Fibroblast of skin of abdomen (primary cell): ENCODE measurements at regions not wholly inside any gene's neighbourhood (a gene's known extent, or its start where the extent isn't known, plus 50 kb on each side); places are given as distances from the start of the nearest gene placed in this dataset.

Experiments used
- DNase-seq: peaks from one replicate; pipeline ENCODE4 v3.0.0-alpha.2; 2013

GRCh38 chr11:121790430-121790829 is 325.6 kb downstream of the BLID start:
- no peak for DNase-seq

DNA sequence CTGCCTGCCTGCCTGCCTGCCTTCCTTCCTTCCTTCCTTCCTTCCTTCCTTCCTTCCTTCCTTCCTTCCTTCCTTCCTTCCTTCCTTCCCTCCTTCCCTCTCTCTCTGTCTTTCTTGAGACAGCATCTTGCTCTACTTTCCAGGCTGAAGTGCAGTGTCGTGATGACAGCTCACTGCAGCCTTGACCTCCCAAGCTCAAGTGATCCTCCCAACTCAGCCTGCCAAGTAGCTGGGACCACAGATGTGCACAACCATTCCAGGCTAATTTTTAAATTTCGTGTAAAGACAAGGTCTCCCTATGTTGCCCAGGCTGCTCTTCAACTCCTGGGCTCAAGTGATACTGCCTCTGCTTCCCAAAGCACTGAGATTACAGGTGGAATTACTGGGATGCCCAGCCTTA is 328.2 kb upstream of the SORL1-AS1 start:
- no peak for DNase-seq

DNA sequence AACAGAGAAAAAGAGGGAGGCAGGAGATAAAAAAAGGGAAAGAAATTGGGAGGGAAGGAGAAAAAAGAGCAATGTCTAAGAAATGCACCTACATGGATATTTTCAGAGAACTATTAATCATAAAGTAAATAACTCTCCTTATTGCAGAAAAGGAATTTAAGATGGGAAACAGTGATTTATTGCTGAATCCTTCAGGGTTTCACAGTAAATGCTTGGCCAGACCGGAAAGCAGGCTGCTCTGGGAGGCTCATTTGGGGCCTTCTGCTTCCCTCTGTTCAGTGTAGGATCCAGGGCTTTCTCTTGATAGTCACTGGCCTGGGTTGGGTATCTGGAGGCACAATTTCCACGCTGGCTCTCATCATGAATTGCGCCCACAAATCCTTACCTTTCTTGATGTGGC is 324.3 kb upstream of the SORL1-AS1 start:
- DNase-seq = peak; percentile 73

GRCh38 chr11:121775276-121775675 is 322.5 kb upstream of the SORL1-AS1 start:
- DNase-seq = no peak

DNA sequence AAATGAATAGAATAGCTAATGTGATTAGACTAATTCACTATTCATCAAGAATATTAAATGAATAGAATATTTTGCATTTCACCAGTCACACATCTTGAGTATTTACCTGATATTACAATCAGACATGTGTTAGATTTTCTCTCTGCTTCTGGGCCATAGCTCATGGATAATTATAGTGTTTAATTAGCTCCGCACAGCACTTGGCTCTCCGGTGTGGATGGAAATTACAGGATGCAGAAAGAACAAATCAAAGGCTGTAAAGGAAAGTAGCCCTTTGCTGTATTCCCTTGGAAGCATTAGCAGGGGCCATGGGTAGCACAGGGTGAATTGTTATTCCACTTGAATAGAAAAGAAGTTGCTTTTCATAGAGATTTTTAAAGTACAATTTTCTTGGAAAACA is 320.3 kb upstream of the SORL1-AS1 start:
- no peak for DNase-seq

GRCh38 chr11:121770939-121771595 is 318.3 kb upstream of the SORL1-AS1 start:
- DNase-seq = no peak

DNA sequence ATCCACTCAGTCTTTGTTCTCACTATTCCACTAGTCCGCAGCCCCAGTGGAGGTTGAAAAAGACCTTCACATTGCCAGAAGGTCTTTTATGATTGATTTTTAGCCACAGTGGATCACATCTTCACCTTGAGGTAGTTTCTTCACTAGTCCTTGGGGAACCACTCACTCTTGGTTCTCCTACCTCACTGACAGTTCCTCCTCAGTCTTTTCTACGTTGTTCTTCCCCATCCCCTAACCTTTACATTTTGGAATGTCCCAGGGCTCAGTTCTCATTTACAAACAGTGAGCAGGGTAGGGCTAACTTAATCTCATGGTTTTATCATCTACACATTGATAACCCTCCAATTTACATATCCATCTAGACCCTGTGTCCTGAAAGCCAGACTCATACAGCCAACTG is 316.4 kb upstream of the SORL1-AS1 start:
- no peak for DNase-seq

- DNase-seq = peak; percentile 14
These were observed 314.7 kb upstream of the SORL1-AS1 start for GRCh38 chr11:121767433-121767832.

- no peak for DNase-seq
These were observed 314.2 kb upstream of the SORL1-AS1 start for GRCh38 chr11:121766991-121767390.

- DNase-seq = no peak
These were observed 313.4 kb upstream of the SORL1-AS1 start for GRCh38 chr11:121766166-121766565.

DNA sequence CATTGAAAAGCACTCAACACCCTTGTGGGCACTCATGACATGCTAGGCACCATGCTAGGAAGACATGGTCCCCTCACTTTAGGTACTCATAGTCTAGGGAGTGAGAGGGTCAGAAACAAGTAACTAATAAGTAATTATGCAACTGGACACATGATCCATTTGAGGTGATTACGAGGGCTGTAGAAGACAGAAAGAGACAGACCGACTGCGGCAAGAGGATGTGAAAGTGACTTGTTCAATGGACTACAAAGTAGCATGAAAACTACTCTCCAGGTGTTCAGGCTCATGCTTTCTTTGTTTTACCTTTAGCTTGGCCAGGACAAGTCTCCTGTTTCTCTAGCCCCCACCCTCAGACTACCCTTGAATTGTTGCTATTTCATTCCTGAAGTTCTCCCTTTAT is 310.8 kb upstream of the SORL1-AS1 start:
- no peak for DNase-seq

- DNase-seq = peak; percentile 72
These were observed 310.1 kb upstream of the SORL1-AS1 start for GRCh38 chr11:121762820-121763219.

DNA sequence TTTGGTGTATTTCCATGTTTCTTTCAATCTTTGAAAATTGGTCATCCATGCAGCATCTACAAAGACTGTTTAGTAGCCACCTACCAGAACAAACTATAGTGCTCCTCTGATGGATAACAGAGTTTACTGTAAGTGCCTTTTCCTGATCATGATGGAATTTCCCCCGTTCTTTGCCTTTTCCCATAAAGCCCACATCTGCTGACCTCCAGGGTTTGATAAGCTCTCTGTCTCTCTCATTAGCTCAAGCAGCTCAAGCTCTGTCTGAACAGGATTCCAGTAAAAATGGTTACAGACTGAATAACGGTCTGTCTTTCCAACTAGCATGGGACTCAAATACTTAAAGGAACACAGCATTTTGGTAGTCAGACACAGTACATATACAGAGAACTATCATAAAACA is 308.4 kb upstream of the SORL1-AS1 start:
- no peak for DNase-seq

- no peak for DNase-seq
These were observed 304.8 kb upstream of the SORL1-AS1 start for GRCh38 chr11:121757480-121758125.

DNA sequence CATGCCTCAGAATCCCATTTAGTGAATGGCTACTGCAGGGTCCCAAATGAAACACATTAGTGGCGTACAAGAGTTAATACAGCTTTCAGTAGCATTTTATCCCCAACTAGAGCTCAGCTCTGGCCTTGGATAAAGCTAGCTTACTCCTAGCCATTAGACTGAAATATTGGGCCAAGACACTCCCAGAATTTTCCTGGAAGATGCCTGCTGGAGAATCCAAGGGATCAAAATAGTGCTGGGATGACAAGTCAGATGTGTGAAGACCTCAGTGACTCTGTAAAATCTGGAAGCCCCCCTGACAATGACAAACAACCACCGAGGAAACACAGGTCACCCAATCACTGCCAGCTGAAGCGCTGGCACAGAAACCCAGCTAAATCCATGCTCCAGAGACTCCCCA is 303.1 kb upstream of the SORL1-AS1 start:
- no peak for DNase-seq

GRCh38 chr11:121755191-121755590 is 302.4 kb upstream of the SORL1-AS1 start:
- DNase-seq = no peak

DNA sequence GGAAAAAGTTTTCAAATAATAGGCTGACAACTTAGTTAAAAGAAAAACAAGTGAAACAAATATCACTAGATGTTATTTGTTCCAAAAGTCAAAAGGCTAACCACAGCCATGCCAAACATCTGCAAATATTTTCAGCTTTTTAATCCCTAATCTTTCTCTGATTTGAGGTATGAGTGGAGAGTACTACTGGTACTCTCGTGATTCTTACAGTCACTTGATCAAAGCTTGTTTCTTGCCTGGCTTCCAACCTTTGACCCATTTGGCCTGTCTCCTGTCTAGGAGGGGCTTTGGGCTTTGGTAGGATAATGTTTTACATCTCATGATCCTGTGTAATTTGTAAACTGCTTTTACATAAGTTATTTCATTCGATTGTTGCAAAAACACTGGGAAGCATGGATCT is 301.8 kb upstream of the SORL1-AS1 start:
- DNase-seq = no peak

GRCh38 chr11:121749691-121750090 is 296.9 kb upstream of the SORL1-AS1 start:
- peak; percentile 22 for DNase-seq

DNA sequence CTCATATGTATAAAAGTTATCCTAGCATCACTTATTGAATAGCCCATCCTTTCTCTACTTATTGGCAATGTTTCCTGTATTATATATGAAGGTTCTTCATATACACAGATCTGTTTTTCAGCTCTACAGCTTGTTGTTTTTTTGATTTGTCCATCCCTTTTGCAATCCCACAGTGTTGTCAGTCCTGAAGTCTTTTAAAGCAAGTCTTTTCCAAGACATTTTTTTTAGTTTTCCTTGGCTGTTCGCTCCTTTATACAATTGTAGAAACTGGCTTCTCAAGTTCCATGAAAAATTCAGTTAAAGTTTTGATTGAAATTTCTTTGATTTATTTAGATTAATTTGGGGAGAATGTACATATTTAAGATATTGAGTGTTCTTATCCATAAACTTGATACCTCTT is 295.3 kb upstream of the SORL1-AS1 start:
- DNase-seq = no peak

DNA sequence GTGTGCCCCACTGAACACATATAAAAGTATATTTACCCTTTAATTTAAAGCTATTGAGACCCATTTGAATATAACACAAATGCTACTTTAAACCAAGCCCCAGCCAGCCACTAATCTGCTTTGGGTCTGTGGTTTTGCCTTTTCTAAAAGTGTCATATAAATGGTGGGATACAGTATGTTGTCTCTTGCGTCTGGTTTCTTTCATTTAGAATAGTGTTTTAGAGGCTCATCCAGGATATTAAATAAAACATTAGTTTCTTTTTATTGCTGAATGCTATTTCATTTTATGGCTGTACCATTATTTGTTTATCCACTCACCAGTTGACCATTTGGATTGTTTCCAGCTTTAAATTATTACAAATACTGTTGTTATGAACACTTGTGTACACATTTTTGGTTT is 290.5 kb upstream of the SORL1-AS1 start:
- no peak for DNase-seq

- DNase-seq = peak; percentile 30
These were observed 289.1 kb upstream of the SORL1-AS1 start for GRCh38 chr11:121741761-121742361.

DNA sequence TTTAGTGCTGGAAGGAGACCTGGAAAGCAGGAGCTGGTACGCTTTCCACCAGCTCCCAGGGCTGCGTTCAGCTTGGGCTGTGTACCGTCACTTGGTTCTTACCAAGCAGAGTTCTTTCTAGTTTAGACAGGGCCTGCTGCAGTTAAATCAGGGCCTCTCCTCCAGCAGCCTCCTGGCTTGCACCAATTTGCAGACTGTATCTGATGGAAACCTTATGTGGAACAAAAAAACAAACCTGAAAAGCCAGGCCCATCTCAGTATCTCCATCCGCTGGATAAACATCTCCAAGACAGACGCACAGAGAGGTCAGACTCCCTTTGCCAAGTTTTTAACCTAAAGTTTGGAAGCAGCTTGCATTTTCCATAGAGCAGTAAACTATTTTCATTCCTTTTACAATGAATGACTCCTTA is 288.6 kb upstream of the SORL1-AS1 start:
- peak; percentile 26 for DNase-seq

DNA sequence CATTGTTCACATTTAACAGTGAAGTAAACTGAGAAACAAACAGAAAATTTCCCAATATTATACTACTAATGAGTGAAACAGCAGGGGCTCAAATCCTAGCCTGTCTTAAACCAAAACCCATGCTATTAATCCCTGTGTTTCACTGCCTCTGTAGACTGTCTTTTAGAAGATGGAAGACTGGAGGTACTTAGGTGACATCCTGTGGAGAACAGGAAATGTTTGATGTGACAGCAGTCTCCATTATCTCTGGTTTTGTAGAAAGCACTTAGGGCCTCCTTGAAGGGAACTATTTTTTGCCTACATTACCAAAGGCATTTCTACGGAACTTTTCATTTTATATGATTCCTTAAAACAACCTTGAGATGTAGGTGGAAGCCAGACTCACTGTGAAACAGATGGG is 288.1 kb upstream of the SORL1-AS1 start:
- no peak for DNase-seq

DNA sequence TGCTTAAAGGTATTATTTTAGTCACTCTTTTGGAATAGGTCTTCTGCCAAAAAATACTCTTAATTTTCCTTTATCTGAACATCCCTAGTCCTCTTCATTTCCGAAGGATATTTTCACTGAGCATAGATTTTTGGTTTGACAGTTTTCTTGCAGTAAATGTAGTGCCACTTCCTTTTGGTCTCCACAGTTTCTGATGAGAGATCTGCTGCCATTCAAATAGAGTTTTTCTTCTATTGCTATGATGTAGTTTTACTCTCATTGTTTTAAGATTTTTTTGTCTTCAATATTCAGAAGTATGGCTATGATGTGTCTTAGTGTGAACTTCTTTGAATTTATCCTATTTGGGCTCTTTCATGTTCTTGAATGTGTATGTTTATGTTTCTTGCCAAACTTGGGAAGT is 281.1 kb upstream of the SORL1-AS1 start:
- DNase-seq = no peak
